Epithelial cell of proximal tubule (primary cell): ENCODE measurements at regions not wholly inside any gene's neighbourhood (a gene's known extent, or its start where the extent isn't known, plus 50 kb on each side); places are given as distances from the start of the nearest gene placed in this dataset.

Source experiments
- DNase-seq: peaks from one replicate; pipeline ENCODE4 v3.0.0-alpha.2; 2011; ENCODE audit warnings: low read depth
- H3K4me3 ChIP-seq: 2 replicates; pipeline ENCODE4 v1.5.1; 2011; ENCODE audit warnings: low read depth, mild to moderate bottlenecking, low read length
- TF ChIP-seq, protein P1 (sequence below): conservative IDR thresholded peaks from 2 replicates; pipeline ENCODE4 v1.5.1; 2012; ENCODE audit warnings: low read depth, mild to moderate bottlenecking, low read length

DNA sequence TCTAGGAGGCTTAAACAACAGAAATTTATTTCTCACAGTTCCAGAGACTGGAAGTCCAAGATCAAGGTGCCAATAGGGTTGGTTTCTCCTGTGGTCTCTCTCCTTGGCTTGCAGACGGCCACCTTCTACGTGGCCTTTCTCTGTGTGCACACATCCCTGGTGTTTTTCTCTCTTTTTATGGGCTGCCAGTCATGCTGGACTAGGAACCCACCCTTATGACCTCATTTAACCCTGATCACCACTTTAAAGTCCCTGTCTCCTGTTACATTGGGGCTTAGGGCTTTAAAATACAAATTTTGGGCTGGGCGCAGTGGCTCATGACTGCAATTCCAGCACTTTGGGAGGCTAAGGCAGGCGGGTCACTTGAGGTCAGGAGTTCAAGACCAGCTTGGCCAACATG lies 157.1 kb downstream of the TLE1 start:
- no peak for DNase-seq
- H3K4me3 ChIP-seq = no peak overlapping the region
- TF ChIP-seq, protein P1, sequence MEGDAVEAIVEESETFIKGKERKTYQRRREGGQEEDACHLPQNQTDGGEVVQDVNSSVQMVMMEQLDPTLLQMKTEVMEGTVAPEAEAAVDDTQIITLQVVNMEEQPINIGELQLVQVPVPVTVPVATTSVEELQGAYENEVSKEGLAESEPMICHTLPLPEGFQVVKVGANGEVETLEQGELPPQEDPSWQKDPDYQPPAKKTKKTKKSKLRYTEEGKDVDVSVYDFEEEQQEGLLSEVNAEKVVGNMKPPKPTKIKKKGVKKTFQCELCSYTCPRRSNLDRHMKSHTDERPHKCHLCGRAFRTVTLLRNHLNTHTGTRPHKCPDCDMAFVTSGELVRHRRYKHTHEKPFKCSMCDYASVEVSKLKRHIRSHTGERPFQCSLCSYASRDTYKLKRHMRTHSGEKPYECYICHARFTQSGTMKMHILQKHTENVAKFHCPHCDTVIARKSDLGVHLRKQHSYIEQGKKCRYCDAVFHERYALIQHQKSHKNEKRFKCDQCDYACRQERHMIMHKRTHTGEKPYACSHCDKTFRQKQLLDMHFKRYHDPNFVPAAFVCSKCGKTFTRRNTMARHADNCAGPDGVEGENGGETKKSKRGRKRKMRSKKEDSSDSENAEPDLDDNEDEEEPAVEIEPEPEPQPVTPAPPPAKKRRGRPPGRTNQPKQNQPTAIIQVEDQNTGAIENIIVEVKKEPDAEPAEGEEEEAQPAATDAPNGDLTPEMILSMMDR = no peak

DNA sequence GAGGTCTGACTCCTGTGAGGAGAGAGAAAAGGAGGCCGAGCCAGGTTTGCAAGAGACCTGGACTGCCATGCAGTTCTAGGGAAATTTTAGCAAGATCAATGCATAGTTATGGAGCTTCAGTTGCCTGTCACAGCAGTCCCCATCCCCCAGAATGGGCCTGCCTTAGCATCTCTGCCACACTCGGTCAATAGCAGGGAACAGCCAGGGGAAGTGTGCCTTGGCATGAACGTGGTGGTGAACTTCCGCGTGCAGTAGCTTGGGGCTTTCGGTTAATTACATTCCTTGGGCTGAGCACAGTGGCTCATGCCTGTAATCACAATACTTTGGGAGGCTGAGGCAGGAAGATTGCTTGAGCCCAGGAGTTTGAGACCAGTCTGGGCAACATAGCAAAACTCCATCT lies 157.8 kb downstream of the TLE1 start:
- TF ChIP-seq, protein P1 = no peak
- no peak for DNase-seq

DNA sequence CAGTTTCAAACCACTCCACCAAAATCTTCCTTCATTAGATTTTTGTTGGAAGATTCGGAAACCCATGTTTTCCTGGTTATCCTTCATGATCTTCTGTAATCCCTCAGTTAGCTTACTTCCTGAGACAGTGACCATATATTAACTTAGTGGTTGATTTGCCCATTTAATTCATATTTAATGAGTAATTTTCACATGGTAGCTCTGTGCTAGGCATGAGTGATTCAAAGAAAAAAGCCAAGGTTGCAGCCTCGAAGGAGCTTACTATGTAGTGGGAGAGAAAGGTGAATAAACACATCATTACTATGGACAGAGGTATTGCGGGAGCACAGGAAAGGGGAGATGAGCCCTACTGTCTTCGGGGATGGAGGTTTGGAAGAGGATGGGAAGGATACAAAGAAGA lies 158.5 kb downstream of the TLE1 start:
- TF ChIP-seq, protein P1 = no peak
- H3K4me3 ChIP-seq = no peak overlapping the region
- DNase-seq = no peak

More for the DNA sequence above, 157.8 kb downstream of the TLE1 start:
- H3K4me3 ChIP-seq = no peak overlapping the region

DNA sequence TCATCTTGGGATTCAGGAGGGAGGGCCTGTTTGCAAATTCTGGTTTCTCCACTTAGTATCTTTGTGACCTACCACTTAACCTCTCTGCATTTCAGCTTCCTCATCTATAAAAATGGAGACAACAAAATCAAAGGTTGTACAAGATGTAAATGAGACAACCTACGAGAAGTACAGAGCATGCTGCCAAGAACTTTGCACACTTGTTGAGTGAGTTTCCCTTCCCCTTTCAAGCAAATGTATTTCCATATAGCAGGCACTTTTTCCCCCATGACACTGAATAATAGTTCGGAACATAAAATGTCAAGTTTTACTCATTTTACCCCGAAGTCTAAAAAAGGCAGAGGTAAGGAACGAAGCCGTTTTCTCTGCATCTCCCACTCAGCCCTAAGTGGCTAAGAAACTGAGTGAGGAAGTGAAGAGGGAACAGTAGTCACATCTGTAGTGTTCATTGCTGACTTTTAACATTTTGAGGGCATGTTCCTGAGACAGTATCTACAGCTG lies 159.0 kb downstream of the TLE1 start:
- TF ChIP-seq, protein P1 = no peak
- no peak for DNase-seq
- H3K4me3 ChIP-seq = no peak overlapping the region

DNA sequence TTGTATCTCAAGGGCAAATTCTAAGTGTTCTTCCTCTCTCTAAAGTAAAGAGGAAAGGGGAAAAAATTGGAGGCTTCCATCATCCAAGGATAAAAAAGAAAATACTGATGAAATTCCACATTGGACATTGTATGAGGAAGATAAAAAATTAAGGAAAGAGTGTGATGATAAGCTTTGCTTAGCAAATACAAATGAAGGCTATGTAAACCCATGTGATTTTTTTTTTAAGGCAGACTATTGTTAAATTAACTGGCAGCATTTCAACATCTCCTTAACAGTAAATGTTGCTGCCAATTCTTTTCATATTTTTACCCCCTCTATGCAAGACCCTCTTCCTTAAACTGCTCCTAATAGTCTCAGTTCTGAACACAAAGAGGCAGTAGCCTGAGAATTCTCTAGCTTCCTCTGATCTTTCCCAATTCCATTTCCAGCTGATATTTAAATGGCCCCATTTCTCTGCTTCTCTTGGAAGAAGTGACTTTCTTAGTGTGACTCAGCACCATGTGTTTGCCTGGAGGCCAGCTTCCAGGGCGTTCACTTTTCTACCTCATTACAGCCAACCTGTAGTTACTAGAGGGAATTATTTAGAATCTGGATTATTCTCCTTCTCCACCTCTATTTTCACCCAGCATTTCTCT lies 159.7 kb downstream of the TLE1 start:
- DNase-seq = peak; percentile 61
- TF ChIP-seq, protein P1 = no peak
- H3K4me3 ChIP-seq = no peak overlapping the region

DNA sequence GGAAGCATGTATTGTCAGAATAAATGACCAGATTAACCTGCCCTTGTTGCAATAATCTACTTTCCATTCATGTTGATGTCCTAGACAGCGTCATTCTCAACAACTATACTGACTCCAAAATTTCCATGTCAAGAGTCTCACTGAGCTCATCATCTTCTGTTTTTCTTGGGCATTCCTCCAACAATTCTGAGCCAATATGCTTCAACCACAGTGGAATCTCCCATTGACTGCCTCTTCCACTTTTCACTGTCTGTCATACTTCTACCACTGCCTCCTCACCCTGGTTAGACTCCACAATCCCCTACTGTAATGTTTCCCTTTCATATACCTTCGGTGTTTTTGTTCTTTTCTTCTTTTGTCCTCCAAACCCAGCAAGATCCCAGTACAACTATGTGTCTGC lies 162.8 kb downstream of the TLE1 start:
- peak; percentile 78 for DNase-seq
- no peak overlapping the region for H3K4me3 ChIP-seq
- TF ChIP-seq, protein P1 = no peak
